Skin of body (tissue), 1 donor: ENCODE measurements at regions not wholly inside any gene's neighbourhood (a gene's known extent, or its start where the extent isn't known, plus 50 kb on each side); places are given as distances from the start of the nearest gene placed in this dataset.
A peak's percentile ranks its signal among the peaks of the same experiment; 100 is the strongest.

Experiments
- DNase-seq: peaks from one replicate; lab custom pipeline; 2025; lab: John Stamatoyannopoulos, UW

DNA sequence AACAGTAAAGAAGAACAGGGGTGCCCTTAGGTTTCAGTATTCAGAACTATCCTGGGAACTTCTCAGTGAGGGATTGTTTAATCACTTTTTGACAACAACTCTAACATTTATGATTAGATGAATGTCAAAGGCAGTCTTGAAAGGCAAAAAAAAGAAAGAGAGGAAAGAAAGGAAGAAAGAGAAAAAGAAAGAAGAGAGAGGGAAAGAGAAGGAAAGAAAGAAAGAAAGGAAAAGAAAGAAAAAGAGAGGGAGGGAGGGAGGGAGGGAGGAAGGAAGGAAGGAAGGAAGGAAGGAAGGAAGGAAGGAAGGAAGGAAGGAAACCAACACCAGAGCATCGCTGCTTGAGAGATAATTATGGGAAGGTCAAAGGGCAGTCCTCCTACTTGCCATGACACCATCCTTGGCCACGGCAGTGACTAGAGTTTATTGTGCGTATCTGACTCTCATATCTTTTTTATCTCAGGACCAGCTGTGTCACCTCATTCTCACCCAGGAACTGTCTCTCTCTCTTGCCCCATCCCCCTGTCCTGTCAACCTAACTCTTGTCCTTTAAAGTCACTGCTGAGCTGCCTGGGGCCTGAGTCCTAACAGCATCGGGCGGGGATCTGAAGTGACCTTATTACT lies 96.8 kb upstream of the ATXN1 start:
- DNase-seq, result no peak

DNA sequence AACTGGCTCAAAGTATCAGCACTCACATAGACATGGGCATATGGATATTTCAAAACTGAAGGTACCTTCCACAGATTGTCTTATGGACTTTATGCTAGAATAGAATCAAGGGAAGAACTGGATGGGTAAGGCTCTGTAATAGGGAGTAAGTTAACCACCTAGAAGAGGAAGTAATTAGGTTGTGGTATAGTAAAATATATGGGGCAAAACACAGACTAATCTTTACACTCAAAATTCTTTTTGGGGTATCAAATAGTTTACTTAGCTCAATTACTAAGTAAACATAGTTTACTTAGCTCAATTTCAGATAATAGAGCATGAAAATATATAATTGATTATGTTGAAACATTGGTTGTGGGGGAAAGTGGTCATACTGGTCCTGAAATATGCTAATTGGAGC lies 94.2 kb upstream of the ATXN1 start:
- DNase-seq, result no peak

- no peak for DNase-seq
Observed at GRCh38 chr6:16854986-16855385, 93.7 kb upstream of the ATXN1 start.

DNA sequence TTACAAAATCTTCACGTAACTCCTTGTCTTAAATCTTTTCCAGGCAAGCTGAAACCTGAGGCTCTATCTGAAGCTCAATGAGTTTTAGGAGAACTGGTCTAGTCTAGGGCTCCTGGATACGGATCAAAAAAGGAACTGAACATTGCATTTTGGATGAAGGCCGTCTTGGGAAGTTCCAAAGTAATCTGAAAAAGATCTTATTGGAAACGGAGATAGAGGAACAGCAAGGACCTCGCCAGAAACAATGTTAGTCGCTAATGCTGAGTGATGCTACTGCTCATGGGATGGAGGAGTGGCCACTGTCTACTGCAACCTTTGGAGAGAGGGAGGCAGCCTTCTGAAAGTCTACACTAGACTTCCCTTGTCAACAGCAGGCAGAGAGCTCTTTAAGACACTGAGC lies 91.4 kb upstream of the ATXN1 start:
- no peak for DNase-seq

DNA sequence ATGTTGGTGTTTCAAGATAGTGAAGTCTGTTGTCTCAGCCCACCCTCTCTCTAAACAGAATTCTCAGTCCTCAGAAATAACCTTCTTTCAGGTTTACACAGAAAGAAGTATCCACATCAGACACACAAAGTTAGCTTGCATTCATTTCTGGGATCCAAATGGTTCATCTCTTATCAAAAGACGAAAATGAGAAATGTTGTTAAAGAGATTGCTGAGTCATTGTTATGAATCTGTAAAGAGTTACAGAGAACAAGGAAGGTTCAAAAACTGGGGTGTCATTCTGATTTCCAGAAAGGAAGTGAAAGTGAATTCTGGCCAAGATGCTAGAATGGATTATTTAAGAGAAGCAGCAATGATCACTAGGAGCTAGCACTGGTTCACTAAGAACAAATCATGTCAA lies 90.5 kb upstream of the ATXN1 start:
- no peak for DNase-seq

DNA sequence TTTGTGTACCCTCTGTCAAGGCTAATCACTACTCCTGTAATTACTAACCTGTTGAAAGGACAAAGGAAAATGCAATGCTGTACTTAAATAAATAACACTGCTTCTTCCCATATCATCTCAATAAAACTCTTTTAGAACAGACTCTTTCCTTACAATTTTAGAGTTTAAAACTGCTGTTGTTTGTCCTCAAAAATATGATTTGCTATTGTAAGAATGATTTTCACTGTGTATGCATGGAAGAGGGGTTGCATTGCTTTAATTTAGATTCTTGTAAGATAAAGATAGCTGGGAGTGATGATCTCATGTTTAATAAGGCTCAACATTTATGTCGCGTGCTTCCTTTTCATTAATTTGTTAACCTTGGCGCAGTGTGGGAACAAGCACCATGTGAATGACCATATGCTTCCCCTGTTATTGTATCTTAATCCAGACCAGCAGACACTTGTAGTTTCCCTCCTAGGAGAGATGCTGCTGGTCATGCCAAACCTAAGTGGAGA lies 89.8 kb upstream of the ATXN1 start:
- peak; percentile 61 for DNase-seq

GRCh38 chr6:16850681-16851026 lies 89.4 kb upstream of the ATXN1 start:
- no peak for DNase-seq

- DNase-seq, result no peak
Observed at GRCh38 chr6:16849988-16850680, 88.9 kb upstream of the ATXN1 start.

GRCh38 chr6:16849280-16849987 lies 88.2 kb upstream of the ATXN1 start:
- no peak for DNase-seq

- no peak for DNase-seq
Observed at GRCh38 chr6:16846399-16846778, 85.1 kb upstream of the ATXN1 start.

DNA sequence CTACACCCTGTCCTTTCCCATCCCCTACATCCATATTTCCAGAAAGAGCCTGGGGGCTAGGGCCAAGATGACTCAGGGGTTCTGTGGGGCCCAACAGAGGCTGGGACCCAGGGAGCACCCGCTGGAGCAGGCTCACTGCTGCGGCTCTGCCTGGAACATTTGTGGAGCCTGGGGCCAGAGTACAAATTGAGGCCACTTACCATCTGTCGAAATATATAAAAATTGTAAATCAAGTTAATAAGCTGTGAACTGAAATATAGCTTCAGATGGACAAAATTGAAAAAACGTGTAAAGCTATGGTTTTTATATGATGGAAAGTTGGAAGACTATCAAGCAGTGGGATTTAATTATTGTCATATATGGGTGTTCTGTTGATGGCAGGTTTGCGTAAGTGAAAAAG lies 82.9 kb upstream of the ATXN1 start:
- peak; percentile 77 for DNase-seq

GRCh38 chr6:16842676-16843075 lies 81.4 kb upstream of the ATXN1 start:
- no peak for DNase-seq

DNA sequence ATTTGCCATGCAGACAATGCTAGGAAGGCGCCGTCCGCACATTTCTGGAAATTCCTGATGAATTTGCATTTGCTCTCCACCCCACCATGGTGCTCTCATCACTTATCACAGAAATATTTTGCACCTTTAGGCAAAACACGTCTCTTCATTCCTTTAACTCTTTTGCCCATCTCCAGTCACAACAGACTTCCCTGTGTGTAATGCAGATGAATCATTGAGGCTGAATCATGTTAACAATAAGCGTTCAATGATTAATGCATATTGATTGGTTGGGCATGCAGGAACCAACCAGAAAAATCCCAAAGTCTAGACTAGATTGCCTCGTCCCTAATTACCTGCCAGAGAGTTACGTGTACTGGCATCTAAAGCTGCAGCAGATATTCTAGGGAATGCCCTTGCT lies 80.0 kb upstream of the ATXN1 start:
- DNase-seq, result no peak

- DNase-seq, result no peak
Observed at GRCh38 chr6:16840725-16841124, 79.5 kb upstream of the ATXN1 start.

- no peak for DNase-seq
Observed at GRCh38 chr6:16840291-16840690, 79.0 kb upstream of the ATXN1 start.

DNA sequence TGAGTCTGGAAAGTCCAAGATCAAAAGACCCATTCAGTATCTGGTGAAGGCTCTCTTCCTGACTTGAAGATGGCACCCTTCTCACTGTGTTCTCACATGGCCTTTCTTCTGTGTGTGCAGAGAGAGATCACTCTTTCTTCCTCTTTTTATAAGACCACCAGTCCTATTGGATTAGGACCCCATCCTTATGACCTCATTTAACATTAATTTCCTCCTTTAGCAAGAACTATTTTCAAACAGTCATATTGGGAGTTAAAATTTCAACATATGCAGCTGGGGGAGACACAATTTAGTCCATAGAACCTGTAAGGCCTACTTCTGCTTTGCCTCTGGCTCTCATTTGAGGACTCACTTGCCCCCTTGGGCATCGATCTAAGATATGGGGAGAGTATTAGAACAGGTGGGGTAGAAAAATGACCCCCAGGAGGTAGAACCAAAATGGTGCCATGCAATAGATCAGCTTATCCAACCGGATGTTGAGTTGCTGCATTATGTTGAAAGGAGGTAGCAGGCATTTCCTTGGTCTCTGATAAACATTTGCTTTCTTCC lies 78.4 kb upstream of the ATXN1 start:
- DNase-seq, result no peak

DNA sequence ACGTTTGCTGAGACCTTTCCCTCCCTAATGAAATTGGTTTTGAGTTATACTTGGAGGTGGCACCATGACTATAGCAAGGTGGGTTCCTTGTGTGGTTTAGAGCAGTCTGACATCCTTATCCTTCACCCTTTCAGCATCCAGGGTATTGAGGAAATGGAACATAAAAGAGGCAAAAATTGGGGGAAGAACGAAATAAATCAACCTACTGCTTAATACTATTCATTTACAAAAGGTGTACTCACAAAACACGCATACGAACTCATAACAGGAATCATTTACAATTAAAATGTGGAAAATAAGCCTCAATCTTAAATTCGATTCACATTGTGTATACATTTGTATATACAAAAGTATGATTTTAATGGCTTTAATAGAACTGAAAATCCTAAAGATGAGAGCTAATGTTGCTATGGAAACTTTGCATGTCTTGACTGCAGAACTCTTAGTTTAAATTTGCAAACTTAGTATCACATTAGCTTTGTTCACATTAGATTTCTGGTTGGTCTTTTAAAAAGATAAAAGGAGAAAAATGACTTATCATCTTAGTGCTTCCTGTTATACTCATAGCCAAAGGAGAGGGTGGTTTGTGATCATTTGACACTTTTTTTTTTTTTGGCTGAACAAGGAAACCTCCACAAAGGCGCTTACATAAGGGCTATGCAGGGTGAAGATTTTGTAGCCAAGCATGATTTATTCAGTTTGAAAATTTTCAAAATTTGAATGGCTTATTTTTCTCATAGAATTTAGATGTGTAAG lies 76.1 kb upstream of the ATXN1 start:
- no peak for DNase-seq

DNA sequence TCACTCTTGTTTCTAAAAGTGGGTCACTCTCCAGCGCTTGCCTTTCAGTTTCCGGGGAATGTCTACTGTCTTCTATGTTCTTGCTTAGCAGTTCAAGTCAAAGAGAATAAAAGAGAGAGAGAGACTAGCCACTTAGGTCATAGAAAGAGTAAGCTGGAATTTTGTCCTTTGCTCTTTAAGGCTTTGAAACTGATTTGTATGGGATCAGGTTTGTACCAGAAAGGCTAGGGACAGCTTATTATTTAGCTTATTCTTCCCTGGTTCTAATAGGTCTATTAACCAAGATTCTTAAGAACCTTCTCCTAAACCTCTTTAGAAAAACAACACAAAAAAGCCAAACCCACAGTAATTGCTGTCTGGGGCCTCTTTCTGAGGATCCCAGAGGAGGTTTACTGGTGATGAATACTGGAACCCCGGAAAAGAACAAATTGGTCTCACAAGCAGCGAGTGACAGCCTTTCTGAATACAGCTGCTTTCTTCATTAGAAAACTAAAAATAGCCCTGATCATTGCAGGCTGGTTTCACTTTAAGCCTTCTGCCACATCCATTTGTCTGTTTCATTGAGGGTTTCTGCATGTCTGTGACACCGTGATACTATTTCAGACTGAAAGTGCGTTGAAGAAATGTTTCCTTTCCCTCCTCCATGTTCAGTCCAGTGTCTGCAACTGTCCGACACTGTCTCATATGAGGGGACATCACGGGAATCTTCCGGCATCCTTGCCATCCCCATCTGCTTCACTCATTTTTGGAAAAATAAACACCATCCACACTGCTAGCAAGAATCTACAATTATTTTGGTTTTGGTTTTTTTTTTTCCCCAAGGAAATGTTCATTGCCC lies 75.1 kb upstream of the ATXN1 start:
- peak; percentile 69 for DNase-seq

DNA sequence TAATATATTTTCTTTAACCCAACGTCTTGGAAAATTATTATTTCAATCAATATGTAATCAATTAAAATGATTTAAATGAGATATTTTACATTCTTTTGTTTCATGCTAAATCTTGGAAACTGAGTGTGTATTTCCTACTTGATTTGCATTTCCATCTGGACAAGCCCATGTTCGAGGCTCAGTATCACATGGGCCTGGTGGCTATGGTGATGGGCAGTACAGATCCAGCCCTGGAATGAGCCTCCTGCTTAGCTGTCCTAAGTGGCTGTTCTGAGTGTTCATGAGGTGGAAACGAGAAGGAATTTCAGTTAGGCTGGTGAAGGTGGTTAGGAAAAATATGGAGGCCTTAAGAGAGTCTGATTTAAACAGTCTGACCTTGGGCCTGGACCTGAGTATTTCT lies 73.0 kb upstream of the ATXN1 start:
- no peak for DNase-seq

GRCh38 chr6:16832721-16833120 lies 71.5 kb upstream of the ATXN1 start:
- DNase-seq, result no peak

DNA sequence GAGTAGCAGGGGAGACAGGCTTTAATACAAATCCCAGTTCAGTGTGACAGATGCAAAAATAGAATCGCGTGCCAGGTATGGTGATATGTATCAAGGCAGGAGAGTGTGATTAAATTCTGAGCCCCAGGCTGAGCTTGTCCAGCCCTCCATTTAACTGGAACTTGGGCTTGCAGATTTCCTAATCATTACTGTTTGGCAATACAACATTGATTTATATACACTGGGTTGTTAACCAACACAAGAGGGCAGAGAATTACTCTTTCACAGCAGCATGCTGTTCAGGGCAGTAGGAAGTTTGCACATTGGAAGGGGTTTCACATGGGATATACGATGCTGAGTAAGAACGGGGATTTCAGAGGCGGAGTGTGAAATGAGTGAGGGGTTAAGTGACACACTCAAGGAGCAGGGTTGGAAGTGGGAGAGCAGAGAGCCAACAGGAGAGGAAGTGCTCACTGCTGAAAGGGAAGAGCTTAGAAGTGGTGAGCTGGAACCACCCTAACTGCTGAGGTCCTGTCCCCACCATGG lies 70.8 kb upstream of the ATXN1 start:
- no peak for DNase-seq
